Gastroesophageal sphincter (tissue), 3 donors: ENCODE measurements at regions not wholly inside any gene's neighbourhood (a gene's known extent, or its start where the extent isn't known, plus 50 kb on each side); places are given as distances from the start of the nearest gene placed in this dataset.

ENCODE experiments used
- CTCF ChIP-seq, 4 experiments: fragments of 200-600 bp in 2 of 4; fragments of 450-650 bp in 2 of 4; sonication (generic) in 1 of 4; IDR thresholded peaks; one replicate each; pipeline ENCODE4 v1.5.1; 2017 to 2019; ENCODE audit warnings: antibody characterized with exemption in 4 of 4, mild to moderate bottlenecking in 2 of 4, moderate library complexity in 2 of 4
- EP300 ChIP-seq: sonication (generic); formaldehyde crosslinking; IDR thresholded peaks from one replicate; pipeline ENCODE4 v1.6.1; 2017; ENCODE audit warnings: antibody characterized with exemption, mild to moderate bottlenecking
- POLR2A ChIP-seq, 2 donors: fragments of 450-650 bp; IDR thresholded peaks; one replicate each; pipeline ENCODE4 v1.6.1; 2017; ENCODE audit warnings: antibody characterized with exemption in 2 of 2, mild to moderate bottlenecking in 2 of 2, moderate library complexity in 1 of 2
- POLR2AphosphoS5 ChIP-seq: sonication (generic); formaldehyde crosslinking; IDR thresholded peaks from one replicate; pipeline ENCODE4 v1.6.1; 2017; ENCODE audit warnings: antibody characterized with exemption

- no peak for TF ChIP-seq CTCF (IDR thresholded peaks at IDR 0.05)
- TF ChIP-seq POLR2AphosphoS5: no peak
- no peak for TF ChIP-seq POLR2A (IDR thresholded peaks at IDR 0.05)
- TF ChIP-seq EP300: no peak
Observed at GRCh38 chr5:112655513-112655912, 82.2 kb upstream of the APC start.
